GM12873 (cell line): ENCODE measurements at regions not wholly inside any gene's neighbourhood (a gene's known extent, or its start where the extent isn't known, plus 50 kb on each side); places are given as distances from the start of the nearest gene placed in this dataset.

Experiments used
- TF ChIP-seq, protein P1 (sequence below): IDR thresholded peaks from 2 replicates; pipeline ENCODE4 v1.5.1; 2012; ENCODE audit warnings: low read depth, mild to moderate bottlenecking, moderate library complexity, low read length, control low read depth; ENCODE audit not compliant: insufficient read depth; ENCODE audit errors: missing control alignments

GRCh38 chr7:69047151-69047754 lies 551.0 kb upstream of the AUTS2 start:
- TF ChIP-seq, protein P1, sequence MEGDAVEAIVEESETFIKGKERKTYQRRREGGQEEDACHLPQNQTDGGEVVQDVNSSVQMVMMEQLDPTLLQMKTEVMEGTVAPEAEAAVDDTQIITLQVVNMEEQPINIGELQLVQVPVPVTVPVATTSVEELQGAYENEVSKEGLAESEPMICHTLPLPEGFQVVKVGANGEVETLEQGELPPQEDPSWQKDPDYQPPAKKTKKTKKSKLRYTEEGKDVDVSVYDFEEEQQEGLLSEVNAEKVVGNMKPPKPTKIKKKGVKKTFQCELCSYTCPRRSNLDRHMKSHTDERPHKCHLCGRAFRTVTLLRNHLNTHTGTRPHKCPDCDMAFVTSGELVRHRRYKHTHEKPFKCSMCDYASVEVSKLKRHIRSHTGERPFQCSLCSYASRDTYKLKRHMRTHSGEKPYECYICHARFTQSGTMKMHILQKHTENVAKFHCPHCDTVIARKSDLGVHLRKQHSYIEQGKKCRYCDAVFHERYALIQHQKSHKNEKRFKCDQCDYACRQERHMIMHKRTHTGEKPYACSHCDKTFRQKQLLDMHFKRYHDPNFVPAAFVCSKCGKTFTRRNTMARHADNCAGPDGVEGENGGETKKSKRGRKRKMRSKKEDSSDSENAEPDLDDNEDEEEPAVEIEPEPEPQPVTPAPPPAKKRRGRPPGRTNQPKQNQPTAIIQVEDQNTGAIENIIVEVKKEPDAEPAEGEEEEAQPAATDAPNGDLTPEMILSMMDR: no peak

GRCh38 chr7:69049326-69049725 lies 548.9 kb upstream of the AUTS2 start:
- TF ChIP-seq, protein P1: no peak

- TF ChIP-seq, protein P1: no peak
These were observed 545.8 kb upstream of the AUTS2 start for GRCh38 chr7:69052447-69052846.

DNA sequence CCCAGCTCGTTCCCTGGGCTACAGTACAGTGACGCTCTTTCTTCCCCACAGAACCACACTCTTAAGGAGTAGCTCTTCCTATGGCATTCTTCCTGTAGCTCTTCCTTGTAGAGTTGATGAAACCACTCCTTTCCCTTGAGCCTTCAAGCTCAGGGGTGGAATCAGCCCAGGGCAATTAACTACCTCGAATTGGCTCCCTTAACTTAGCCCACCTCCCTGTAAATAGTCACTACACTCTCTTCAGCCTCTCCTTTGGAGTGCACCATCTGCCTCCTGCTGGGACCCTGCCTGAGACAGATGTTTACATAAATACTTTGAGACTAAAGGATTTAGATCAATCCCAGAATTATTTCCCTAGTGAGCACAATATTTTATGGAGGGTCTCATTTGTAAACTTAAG lies 537.8 kb upstream of the AUTS2 start:
- TF ChIP-seq, protein P1: no peak

DNA sequence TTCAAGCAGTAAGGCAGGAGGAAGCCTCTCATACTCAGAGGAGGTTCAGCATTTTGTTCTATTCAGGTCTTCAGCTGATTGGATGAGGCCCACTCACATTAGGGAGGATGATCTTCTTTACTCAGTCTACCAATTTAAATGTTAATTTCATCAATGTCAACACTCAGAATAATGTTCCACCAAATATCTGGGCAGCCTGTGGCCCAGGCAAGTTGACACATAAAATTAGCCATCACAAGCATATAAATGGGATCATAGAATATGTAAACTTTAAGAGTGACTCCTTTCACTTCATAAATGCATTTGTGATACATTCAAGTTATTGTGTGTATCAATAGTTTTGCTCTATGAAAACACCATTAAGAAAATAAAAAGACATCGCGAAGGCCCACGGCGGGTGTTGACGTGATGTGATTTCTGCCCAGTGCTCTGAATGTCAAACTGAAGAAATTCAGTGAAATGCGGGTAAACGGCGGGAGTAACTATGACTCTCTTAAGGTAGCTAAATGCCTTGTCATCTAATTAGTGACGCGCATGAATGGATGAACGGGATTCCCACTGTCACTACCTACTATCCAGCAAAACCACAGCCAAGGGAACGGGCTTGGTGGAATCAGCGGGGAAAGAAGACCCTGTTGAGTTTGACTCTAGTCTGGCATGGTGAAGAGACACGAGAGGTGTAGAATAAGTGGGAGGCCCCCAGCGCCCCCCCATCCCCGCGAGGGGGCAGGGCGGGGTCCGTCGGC lies 536.1 kb upstream of the AUTS2 start:
- TF ChIP-seq, protein P1: no peak

DNA sequence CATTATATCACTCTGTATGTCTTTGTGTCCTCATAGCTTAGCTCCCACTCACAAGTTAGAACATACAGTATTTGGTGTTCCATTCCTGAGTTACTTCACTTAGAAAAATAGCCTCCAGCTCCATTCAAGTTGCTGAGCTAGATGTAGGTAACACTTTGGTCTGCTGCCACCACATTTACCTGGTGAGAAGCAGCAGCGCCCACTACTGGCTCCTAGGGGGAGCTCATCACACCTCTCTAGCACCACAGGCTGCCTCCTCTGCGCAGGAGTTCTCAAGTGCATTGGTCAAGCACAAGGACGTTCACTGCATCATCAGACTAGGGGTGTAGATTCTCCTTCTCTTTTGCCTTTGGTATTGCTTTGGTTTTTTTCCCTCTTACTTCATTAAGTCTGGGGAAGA lies 530.9 kb upstream of the AUTS2 start:
- TF ChIP-seq, protein P1: peak; percentile 28

DNA sequence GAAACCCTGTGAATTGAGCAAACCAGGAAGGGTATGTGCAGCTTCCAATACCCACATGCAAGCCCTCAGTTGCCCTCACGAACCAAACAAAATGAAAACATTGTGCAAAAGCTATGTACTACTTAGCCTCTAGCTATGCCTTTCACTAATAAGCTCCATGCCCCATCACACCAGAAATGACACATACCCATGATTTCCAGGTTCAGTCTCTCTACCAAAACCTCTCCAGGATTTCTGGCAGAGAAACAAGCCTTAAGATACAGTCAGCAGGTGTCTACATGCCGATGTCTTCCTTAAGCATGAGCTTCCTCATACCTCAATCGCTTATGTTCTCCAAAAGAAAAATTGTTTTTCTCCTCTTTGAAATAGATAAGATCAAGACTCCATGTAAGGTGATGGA lies 527.8 kb upstream of the AUTS2 start:
- TF ChIP-seq, protein P1: no peak
